OCI-LY7 (cell line): ENCODE measurements at regions not wholly inside any gene's neighbourhood (a gene's known extent, or its start where the extent isn't known, plus 50 kb on each side); places are given as distances from the start of the nearest gene placed in this dataset.

Experiments
- EZH2phosphoT487 ChIP-seq: fragments of 200-600 bp; sonication (generic); IDR thresholded peaks from 2 replicates; pipeline ENCODE4 v1.6.1; 2018; ENCODE audit warnings: low read depth, borderline replicate concordance, mild to moderate bottlenecking, mixed run types, antibody characterized with exemption, low read length, moderate library complexity, mixed read lengths
- TF ChIP-seq, protein P1 (sequence below): fragments of 200-600 bp; sonication (generic); conservative IDR thresholded peaks from 2 replicates; pipeline ENCODE4 v1.5.1; 2014; ENCODE audit warnings: mild to moderate bottlenecking, antibody characterized with exemption, low read length, moderate library complexity, mixed read lengths

DNA sequence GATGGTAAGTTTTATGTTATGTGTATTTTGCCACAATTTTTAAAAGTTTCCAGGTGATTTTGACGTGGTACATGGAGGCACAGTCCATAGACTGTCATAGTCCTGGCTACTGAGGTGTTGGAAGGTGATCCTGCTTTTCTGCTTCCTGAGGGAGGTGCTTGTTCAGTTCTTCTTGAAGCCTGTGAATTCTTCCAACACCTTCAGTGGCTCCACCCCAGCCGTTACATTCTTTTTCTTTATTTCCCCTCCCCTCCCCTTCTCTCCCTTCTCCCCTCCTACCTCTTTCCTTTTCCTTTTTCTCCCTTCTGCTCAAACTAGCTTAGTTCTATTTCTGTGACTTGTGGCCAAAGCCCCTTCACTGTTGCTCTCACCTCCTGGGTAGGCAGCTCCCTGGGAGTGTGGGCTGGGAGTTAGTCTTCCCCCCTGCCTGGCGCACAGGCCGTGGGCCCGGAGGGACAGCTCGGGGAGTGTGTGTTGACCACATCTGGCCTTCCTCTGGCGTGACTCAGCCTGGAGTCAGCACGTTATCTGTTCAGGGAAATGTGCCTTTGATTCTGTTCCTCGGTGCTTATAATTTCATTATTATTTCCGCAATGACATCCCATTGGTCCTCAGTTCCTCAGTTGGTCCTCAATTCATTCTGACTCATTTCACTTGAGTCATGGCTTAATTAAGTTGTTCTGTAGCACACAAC lies 566.2 kb downstream of the TBC1D22A start:
- TF ChIP-seq, protein P1, sequence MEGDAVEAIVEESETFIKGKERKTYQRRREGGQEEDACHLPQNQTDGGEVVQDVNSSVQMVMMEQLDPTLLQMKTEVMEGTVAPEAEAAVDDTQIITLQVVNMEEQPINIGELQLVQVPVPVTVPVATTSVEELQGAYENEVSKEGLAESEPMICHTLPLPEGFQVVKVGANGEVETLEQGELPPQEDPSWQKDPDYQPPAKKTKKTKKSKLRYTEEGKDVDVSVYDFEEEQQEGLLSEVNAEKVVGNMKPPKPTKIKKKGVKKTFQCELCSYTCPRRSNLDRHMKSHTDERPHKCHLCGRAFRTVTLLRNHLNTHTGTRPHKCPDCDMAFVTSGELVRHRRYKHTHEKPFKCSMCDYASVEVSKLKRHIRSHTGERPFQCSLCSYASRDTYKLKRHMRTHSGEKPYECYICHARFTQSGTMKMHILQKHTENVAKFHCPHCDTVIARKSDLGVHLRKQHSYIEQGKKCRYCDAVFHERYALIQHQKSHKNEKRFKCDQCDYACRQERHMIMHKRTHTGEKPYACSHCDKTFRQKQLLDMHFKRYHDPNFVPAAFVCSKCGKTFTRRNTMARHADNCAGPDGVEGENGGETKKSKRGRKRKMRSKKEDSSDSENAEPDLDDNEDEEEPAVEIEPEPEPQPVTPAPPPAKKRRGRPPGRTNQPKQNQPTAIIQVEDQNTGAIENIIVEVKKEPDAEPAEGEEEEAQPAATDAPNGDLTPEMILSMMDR: no peak
- TF ChIP-seq EZH2phosphoT487: no peak
